M059J (cell line): ENCODE measurements at regions not wholly inside any gene's neighbourhood (a gene's known extent, or its start where the extent isn't known, plus 50 kb on each side); places are given as distances from the start of the nearest gene placed in this dataset.

Experiments
- DNase-seq: peaks from one replicate; pipeline ENCODE4 v3.0.0-alpha.2; 2012; ENCODE audit warnings: low read depth

DNA sequence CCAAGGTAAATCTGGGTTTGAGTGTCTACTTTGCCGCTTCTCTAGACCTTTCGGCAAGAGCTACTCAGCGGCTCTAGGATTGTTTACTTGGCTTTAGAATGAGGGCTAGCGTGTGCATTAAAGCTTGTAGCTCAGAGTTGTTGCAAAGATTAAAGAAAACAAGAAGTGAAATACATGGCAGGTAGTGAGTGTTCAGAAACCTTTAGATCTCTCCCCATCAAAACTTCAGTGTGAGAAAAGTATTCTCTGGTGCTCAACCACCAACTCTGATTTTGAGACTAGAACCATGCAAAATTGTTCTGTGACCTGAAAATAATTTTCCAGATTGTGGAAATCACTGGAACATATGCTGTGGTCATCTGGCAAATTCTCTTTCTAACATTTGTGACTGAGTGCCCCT lies 512.0 kb downstream of the CMPK2 start:
- DNase-seq: no peak

DNA sequence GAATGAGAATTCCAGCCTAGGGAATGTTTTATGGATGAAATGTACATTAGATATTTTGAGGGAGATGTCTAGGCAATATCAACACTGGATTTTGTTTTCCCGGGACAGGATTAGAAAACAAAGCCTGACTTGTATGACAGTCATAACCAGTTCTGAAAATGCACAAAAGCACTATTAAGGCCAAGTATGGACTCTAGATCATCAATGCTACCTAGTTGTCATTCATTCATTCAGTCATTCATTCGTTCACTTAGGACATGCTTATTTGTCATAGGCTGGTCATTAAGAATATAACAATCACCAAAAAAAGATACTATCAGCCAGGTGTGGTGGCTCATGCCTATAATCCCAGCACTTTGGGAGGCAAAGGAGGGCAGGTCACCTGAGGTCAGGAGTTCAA lies 511.2 kb downstream of the CMPK2 start:
- no peak for DNase-seq

DNA sequence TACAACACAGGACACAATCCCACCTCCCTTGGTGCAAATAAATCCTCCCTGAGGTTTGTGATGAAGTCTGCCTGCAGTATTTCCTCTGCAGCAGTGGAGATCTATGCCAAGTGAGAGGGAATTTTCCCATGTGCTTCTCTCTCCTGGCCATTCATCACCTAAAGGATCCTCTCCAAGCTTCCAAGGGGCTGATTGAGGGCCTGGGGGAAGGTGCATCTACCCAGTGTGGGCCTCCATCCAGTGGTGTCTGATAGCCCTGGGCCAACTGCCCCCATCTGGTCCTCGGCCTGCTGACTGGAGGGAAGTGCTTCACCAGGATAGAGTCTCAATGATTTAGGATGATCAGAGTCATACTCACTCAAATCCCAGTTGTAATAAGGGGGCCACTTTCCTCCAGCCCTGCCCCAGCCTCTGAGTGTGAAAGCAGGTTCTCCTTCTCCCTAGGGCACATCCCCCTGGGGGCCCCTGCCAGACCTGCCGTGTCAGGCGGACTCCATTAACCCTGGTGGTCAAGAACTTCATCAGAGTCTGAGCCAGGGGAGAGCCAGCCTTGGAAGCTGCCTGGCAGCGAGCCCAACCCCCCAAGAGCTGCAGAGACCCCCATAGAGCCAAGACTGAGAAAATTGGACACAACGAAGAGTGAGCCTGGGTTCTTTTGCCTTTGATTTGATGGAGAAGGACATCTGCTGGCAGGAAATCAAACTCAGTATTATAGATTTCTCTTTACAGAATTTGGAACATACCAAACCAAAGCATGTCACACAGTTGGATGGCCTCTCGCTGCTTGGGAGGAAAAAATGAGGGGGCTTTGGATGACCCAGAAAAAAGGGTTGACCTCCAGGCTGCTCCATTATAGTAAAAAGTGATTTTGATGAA lies 509.6 kb downstream of the CMPK2 start:
- no peak for DNase-seq

DNA sequence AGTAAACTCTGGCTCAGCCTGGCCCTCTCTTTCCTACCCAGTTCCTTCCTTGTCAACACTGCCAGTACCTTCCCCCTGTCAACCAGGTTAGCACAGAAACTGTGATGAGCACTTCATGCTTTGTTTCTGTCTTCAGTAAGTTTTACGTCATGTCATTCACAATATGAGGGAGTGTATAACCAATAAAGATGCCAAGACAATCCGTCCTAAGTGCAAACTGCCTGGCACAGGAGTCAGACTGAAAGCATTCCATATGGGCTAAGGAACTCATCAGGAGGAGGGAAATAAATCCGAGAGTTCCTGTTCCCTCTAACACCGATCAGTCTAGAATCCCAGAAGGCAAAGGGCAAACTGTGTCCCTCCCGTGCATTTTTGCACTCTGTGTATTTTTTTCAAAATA lies 507.2 kb downstream of the CMPK2 start:
- DNase-seq: no peak

GRCh38 chr2:6358985-6359384 lies 506.7 kb downstream of the CMPK2 start:
- DNase-seq: no peak

DNA sequence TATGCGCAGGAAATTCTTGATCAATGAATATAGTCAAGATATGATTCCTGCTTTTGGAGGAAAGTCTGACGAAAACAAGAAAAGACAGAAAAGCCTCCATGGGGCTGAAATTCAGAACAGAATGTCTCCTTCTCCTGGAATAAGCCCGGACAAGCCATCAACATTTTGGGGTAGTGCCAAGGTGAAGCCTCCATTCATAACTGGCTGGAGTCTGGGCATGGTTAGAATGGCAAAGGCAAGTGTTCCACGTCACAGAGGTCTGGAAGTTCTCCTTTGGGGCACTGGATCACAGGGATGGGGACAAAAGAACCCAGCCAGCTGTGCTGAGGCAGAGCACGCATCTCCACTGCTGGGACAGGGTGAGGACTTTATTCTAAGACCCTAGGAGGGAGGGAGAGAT lies 505.7 kb downstream of the CMPK2 start:
- no peak for DNase-seq

- no peak for DNase-seq
Measured at GRCh38 chr2:6362671-6363450, 502.8 kb downstream of the CMPK2 start.

GRCh38 chr2:6368281-6368680 lies 497.4 kb downstream of the CMPK2 start:
- DNase-seq: no peak

DNA sequence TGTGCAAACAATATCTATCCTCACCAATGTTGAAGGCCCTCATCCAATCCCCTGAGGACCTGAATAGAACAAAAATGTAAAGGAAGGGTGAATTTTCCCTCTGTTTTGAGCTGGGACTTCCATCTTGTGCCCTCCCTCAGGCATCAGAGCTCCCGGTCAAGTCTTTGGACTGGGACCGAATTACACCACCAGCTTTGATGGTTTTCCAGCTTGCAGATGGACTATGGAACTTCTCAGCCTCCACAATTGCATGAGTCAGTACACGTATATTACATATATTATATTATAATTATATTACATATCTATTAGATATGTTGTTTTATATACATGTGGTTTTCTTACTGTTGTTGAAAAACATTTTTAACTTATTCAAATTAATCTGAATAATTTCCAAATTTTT lies 496.4 kb downstream of the CMPK2 start:
- no peak for DNase-seq

GRCh38 chr2:6370753-6371551 lies 494.8 kb downstream of the CMPK2 start:
- no peak for DNase-seq

- DNase-seq: peak; percentile 36
Measured at GRCh38 chr2:6372317-6372901, 493.3 kb downstream of the CMPK2 start.

- DNase-seq: no peak
Measured at GRCh38 chr2:6381326-6381725, 484.4 kb downstream of the CMPK2 start.

DNA sequence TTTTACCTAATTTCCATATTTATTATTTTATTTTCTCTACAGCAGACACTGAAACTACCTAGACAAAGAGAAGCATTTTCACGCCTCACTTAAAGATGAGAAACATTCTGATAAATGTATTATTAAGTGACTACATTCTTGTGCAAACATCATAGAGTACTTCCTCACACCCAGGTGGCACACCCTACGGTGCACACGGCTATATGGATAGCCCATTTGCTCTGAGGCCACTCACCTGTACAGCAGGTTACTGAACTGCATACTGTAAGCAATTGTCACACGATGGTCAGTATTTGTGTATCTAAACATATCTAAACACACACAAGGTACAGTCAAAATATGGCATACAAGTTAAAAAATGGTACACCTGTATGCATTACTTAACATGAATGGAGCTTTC lies 481.4 kb downstream of the CMPK2 start:
- no peak for DNase-seq

GRCh38 chr2:6392354-6392753 lies 473.4 kb downstream of the CMPK2 start:
- no peak for DNase-seq

GRCh38 chr2:6392966-6393365 lies 472.7 kb downstream of the CMPK2 start:
- no peak for DNase-seq

DNA sequence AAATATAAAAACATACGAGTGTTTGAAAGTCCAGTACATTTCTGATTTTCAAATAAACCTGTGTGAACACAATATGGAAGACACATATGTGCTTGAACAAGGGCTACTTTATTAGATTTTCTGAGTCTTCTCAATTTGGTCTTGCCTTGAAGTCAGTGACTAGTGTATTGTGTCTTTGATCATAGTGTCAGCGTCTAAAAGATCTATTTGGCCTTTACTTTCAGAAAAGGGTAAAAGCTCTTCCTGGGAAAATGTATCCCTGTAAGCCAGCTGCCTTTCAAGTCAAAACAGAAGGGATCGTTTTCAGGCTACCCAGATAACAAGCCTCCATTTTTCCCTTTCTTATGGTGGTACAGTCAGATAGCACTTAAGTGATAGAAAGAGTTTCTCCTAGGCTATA lies 471.9 kb downstream of the CMPK2 start:
- no peak for DNase-seq

DNA sequence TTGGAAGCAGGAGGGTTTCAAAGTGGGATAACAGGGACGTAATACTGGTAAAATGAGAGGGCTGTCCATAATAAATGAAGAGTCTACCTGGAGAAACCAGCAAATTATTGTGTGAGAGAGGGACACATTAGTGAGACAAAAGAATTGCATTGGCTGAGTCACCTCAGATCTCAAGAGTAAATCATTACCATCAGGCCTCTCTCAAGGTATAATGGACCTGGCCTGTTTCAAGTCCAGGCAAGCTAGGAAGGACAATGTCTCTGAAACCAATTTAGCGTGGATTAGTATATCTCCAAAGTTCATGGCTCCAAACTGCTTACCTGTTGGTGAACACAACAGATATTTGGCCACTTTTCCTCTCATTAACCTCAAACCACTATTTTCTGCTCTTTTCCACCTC lies 471.4 kb downstream of the CMPK2 start:
- DNase-seq: no peak

- no peak for DNase-seq
Measured at GRCh38 chr2:6398421-6398820, 467.3 kb downstream of the CMPK2 start.

DNA sequence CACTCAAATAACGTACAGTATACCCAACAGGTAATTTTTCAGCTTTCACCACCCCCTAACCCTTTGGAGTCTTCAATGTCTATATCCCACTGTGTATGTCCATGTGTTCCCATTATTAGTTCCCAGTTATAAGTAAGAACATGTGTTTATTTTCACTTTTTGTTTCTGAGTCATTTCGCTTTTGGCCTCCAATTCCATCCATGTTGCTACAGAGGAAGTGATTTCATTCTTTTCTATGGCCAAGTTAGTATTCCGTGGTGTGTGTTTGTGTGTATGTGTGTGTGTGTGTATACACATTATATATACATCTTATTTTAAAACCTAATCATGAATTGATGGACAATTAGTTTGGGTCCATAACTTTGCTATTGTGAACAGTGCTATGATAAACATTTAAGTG lies 464.4 kb downstream of the CMPK2 start:
- no peak for DNase-seq

GRCh38 chr2:6408057-6408456 lies 457.6 kb downstream of the CMPK2 start:
- no peak for DNase-seq

GRCh38 chr2:6410313-6410712 lies 455.4 kb downstream of the CMPK2 start:
- DNase-seq: no peak

GRCh38 chr2:6412533-6413091 lies 453.1 kb downstream of the CMPK2 start:
- no peak for DNase-seq
